ENCODE measurements at regions not wholly inside any gene's neighbourhood (a gene's known extent, or its start where the extent isn't known, plus 50 kb on each side); places are given as distances from the start of the nearest gene placed in this dataset.

DNA sequence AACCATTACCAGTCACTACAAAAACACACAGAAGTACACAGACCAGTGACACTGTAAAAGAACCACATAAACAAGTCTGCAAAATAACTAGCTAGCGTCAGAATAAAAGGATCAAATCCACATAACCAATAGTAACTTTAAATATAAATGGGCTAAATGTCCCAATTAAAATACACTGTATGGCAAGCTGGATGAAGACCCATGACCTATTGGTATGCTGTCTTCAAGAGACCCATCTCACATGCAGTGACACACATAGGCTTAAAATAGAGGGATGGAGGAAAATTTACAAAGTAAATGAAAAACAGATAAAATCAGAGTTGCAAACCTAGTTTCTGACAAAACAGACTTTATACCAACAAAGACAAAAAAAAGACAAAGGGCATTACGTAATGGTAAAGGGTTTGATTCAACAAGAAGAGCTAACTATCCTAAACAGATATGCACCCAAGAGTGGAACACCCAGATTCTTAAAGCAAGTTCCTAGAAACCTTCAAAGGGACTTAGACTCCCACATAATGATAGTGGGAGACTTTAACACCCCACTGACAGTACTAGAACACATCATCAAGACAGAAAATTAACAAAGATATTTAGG, 196.9 kb downstream of the TBX15 start:
- H3K27me3 Mint-ChIP-seq (ENCODE audit: low read depth in 2 of 2) = no peaks in the 10 kb centered on the region
- intact Hi-C loops (cut with micrococcal nuclease) = no loop called here
- Histone ChIP-seq H3K4me3 (ENCODE audit: low read length) (no peak overlapping the region), H3K27me3 (ENCODE audit: control insufficient read depth, insufficient read depth, low read length) (no peaks in the 10 kb centered on the region), H3K4me1 (ENCODE audit: control insufficient read depth, insufficient read depth, low read length) (no peaks in the 10 kb centered on the region), H3K36me3 (ENCODE audit: control insufficient read depth, insufficient read depth, low read length) (no peaks in the 10 kb centered on the region), H3K9me3 (ENCODE audit: control insufficient read depth, insufficient read depth, low read length) (peaks cover 16% of the 10 kb centered on the region), H3K27ac (ENCODE audit: low read length) (no peak overlapping the region)
- H3K36me3 Mint-ChIP-seq = peaks cover 11% of the 10 kb centered on the region
- ATAC-seq = no peak
- TF ChIP-seq, protein P1, sequence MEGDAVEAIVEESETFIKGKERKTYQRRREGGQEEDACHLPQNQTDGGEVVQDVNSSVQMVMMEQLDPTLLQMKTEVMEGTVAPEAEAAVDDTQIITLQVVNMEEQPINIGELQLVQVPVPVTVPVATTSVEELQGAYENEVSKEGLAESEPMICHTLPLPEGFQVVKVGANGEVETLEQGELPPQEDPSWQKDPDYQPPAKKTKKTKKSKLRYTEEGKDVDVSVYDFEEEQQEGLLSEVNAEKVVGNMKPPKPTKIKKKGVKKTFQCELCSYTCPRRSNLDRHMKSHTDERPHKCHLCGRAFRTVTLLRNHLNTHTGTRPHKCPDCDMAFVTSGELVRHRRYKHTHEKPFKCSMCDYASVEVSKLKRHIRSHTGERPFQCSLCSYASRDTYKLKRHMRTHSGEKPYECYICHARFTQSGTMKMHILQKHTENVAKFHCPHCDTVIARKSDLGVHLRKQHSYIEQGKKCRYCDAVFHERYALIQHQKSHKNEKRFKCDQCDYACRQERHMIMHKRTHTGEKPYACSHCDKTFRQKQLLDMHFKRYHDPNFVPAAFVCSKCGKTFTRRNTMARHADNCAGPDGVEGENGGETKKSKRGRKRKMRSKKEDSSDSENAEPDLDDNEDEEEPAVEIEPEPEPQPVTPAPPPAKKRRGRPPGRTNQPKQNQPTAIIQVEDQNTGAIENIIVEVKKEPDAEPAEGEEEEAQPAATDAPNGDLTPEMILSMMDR (IDR thresholded peaks at IDR 0.05) = no peak
- peaks cover 10 to 13% of the 10 kb centered on the region in 2 donors for H3K9me3 Mint-ChIP-seq
- no peaks in the 10 kb centered on the region for H3K4me1 Mint-ChIP-seq
- 50% methylated on average over 2 of the region's 2 CpGs for WGBS (ENCODE audit: insufficient coverage)
- H3K4me3 Mint-ChIP-seq = no peak overlapping the region
- no peak overlapping the region for H3K27ac Mint-ChIP-seq
- no peak for DNase-seq

DNA sequence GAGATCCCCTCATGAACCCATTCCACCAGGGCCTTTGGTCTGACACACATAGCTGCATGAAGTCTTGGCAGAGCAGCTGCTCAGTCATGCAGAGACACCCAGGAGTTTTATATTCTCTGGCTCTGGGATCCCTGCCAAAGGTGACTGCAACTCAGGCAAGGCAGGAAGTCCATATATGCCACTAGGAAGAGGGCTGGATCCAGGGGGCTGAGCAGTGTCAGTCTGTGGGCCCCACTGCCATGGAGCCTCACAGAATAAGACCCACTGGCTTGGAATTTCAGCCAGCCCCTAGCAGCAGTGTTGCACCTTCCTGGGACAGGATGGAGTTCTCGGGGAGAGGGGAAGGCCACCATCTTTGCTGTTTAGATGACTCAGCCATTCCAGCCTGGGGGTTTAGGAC, 199.7 kb downstream of the TBX15 start:
- H3K4me3 ChIP-seq (ENCODE audit: low read length) = no peak overlapping the region
- 95% methylated on average over 1 of the region's 1 CpG for WGBS (ENCODE audit: insufficient coverage)
- peaks cover 16% of the 10 kb centered on the region for H3K9me3 ChIP-seq (ENCODE audit: control insufficient read depth, insufficient read depth, low read length)
- H3K4me1 ChIP-seq (ENCODE audit: control insufficient read depth, insufficient read depth, low read length) = no peaks in the 10 kb centered on the region
- no peaks in the 10 kb centered on the region for H3K27me3 Mint-ChIP-seq (ENCODE audit: low read depth in 2 of 2)
- H3K27me3 ChIP-seq (ENCODE audit: control insufficient read depth, insufficient read depth, low read length) = no peaks in the 10 kb centered on the region
- DNase-seq (no peak), ATAC-seq (no peak)
- H3K36me3 Mint-ChIP-seq = peaks cover 11% of the 10 kb centered on the region
- no peak overlapping the region for H3K27ac Mint-ChIP-seq
- H3K36me3 ChIP-seq (ENCODE audit: control insufficient read depth, insufficient read depth, low read length) = no peaks in the 10 kb centered on the region
- H3K9me3 Mint-ChIP-seq = peaks cover 14 to 21% of the 10 kb centered on the region in 2 donors
- H3K4me1 Mint-ChIP-seq = no peaks in the 10 kb centered on the region
- intact Hi-C loops (cut with micrococcal nuclease) = no loop called here
- TF ChIP-seq, protein P1 (IDR thresholded peaks at IDR 0.05) = no peak
- H3K4me3 Mint-ChIP-seq = no peak overlapping the region
- H3K27ac ChIP-seq (ENCODE audit: low read length) = no peak overlapping the region

DNA sequence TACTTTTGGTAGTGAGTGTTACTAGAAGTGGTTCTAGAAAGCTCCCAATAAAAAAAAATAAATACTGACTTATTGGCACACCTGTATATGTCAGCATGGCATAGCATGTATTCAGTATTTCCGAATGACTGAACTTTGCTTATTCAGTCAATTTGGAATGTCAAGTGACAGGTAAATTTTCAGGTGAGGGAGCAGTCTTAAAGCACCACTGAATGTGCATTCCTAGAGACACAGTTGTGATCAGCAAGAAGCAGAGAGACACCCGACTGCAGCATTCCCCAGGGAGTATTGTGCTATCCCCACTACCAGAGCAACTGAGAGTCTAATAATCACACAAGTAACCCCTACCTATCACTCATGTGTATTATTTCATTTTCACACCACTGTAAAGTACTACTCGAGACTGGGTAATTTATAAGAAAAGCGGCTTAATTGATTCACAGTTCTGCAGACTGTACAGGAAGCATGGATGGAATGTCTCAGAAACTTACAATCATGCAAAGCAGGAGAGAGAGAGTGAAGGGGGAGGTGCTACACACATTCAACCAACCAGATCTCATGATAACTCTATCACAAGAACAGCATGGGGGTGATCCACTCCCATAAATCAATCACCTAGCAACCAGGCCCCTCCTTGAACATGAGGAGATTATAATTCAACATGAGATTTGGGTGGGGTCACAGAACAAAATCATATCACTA, 201.5 kb downstream of the TBX15 start:
- no peaks in the 10 kb centered on the region for H3K36me3 ChIP-seq (ENCODE audit: control insufficient read depth, insufficient read depth, low read length)
- DNase-seq = no peak
- H3K27ac ChIP-seq (ENCODE audit: low read length) = no peak overlapping the region
- TF ChIP-seq, protein P1 (IDR thresholded peaks at IDR 0.05) = no peak
- no peak for ATAC-seq
- H3K27ac Mint-ChIP-seq = no peak overlapping the region
- H3K9me3 Mint-ChIP-seq = peaks cover 17 to 22% of the 10 kb centered on the region in 2 donors
- H3K27me3 ChIP-seq (ENCODE audit: control insufficient read depth, insufficient read depth, low read length) = no peaks in the 10 kb centered on the region
- no peaks in the 10 kb centered on the region for H3K27me3 Mint-ChIP-seq (ENCODE audit: low read depth in 2 of 2)
- WGBS (ENCODE audit: insufficient coverage) = 82% methylated on average over 3 of the region's 4 CpGs
- peaks cover 14% of the 10 kb centered on the region for H3K9me3 ChIP-seq (ENCODE audit: control insufficient read depth, insufficient read depth, low read length)
- H3K4me3 Mint-ChIP-seq = no peak overlapping the region
- peaks cover 11% of the 10 kb centered on the region for H3K36me3 Mint-ChIP-seq
- no peaks in the 10 kb centered on the region for H3K4me1 Mint-ChIP-seq
- no peaks in the 10 kb centered on the region for H3K4me1 ChIP-seq (ENCODE audit: control insufficient read depth, insufficient read depth, low read length)
- intact Hi-C loops (cut with micrococcal nuclease) = no loop called here
- no peak overlapping the region for H3K4me3 ChIP-seq (ENCODE audit: low read length)

All from natural killer cell (primary cell).